ENCODE measurements at regions not wholly inside any gene's neighbourhood (a gene's known extent, or its start where the extent isn't known, plus 50 kb on each side); places are given as distances from the start of the nearest gene placed in this dataset.

DNA sequence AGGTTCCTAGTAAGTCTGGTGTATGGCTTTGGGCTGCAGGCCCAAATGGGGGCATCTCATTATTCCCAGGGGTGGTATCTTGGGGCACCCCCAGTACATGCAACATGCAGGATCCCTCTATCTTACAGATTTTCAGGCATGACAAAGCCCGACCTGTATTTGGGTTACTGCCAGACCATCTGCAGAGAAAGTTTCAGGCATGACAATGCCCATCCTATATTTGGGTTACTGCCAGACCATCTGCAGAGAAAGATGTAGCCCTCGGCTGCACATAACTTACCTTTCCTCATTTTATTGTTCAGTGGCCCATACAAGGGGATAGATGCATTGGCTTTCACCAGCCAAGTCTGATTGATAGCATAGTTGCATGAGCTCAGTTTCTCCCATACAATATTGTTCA, 112.2 kb upstream of the RAB18 start:
- H3K9me3 Mint-ChIP-seq (ENCODE audit: low read depth, unreplicated experiment), result no peaks in the 10 kb centered on the region
- CTCF ChIA-PET, result interaction anchor here (0.6 kb wide), 1 partner anchor 175 kb away, joined by 4 read pairs; no protein-coding TSS in a partner anchor
- intact Hi-C loops (cut with micrococcal nuclease; ENCODE audit: unreplicated experiment), result no loop called here
- no peak overlapping the region for H3K4me3 Mint-ChIP-seq (ENCODE audit: low read depth, unreplicated experiment)
- peaks cover 30% of the 10 kb centered on the region for H3K27me3 Mint-ChIP-seq (ENCODE audit: unreplicated experiment)
- no TSS peak for BruUV-seq (replicated peaks)
- H3K4me1 Mint-ChIP-seq (ENCODE audit: low read depth, unreplicated experiment), result no peaks in the 10 kb centered on the region
- DNase-seq, result no peak
- no peak overlapping the region for H3K27ac Mint-ChIP-seq (ENCODE audit: unreplicated experiment)
- no peaks in the 10 kb centered on the region for H3K36me3 Mint-ChIP-seq (ENCODE audit: insufficient read depth, unreplicated experiment)
- TF ChIP-seq, protein P1, sequence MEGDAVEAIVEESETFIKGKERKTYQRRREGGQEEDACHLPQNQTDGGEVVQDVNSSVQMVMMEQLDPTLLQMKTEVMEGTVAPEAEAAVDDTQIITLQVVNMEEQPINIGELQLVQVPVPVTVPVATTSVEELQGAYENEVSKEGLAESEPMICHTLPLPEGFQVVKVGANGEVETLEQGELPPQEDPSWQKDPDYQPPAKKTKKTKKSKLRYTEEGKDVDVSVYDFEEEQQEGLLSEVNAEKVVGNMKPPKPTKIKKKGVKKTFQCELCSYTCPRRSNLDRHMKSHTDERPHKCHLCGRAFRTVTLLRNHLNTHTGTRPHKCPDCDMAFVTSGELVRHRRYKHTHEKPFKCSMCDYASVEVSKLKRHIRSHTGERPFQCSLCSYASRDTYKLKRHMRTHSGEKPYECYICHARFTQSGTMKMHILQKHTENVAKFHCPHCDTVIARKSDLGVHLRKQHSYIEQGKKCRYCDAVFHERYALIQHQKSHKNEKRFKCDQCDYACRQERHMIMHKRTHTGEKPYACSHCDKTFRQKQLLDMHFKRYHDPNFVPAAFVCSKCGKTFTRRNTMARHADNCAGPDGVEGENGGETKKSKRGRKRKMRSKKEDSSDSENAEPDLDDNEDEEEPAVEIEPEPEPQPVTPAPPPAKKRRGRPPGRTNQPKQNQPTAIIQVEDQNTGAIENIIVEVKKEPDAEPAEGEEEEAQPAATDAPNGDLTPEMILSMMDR (IDR thresholded peaks at IDR 0.05; ENCODE audit: unreplicated experiment), result no peak

DNA sequence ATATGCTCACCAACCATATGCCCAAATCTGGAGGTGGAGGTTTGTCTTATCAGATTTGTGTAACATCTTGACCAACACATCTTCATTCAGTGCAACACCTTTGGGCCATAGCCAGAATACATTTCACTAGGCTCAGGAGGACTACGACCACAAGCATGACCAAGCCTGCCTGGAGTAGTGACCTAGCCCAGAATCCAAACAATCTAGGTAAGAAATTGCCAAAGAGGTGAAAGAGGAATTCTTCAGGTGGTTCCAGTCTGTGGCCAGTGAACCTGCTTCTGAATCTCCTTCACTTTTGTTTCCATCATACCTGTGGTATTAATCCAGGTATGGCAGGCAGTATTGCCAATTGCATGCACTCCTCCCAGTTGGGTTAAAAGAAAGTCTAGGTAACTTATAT, 112.8 kb upstream of the RAB18 start:
- DNase-seq, result no peak
- TF ChIP-seq, protein P1 (IDR thresholded peaks at IDR 0.05; ENCODE audit: unreplicated experiment), result no peak
- H3K4me1 Mint-ChIP-seq (ENCODE audit: low read depth, unreplicated experiment), result no peaks in the 10 kb centered on the region
- no peak overlapping the region for H3K27ac Mint-ChIP-seq (ENCODE audit: unreplicated experiment)
- CTCF ChIA-PET, result no interaction called here
- H3K36me3 Mint-ChIP-seq (ENCODE audit: insufficient read depth, unreplicated experiment), result no peaks in the 10 kb centered on the region
- no TSS peak for BruUV-seq (replicated peaks)
- no peak overlapping the region for H3K4me3 Mint-ChIP-seq (ENCODE audit: low read depth, unreplicated experiment)
- no peaks in the 10 kb centered on the region for H3K9me3 Mint-ChIP-seq (ENCODE audit: low read depth, unreplicated experiment)
- peaks cover 30% of the 10 kb centered on the region for H3K27me3 Mint-ChIP-seq (ENCODE audit: unreplicated experiment)
- intact Hi-C loops (cut with micrococcal nuclease; ENCODE audit: unreplicated experiment), result no loop called here

DNA sequence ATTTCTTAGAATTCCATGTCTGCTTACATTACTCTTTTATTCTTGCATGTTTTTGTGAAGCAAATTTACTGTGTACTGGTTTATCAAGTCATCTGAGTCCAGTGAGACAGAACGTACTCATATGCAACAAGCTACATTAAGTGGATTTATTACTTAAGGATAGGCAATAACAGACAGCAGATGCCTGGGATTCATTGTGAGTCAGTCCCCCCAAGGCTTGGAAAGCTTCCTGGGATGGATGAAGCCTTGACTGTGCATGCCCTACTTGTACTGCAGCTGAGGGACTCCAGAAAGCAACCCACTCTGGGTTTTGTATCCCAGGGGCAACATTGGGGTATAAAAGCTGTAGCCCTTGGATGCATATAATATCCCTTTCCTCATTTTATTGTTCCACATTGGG, 113.4 kb upstream of the RAB18 start:
- BruUV-seq (replicated peaks), result no TSS peak
- Mint-ChIP-seq H3K36me3 (ENCODE audit: insufficient read depth, unreplicated experiment) (no peaks in the 10 kb centered on the region), H3K27ac (ENCODE audit: unreplicated experiment) (no peak overlapping the region), H3K9me3 (ENCODE audit: low read depth, unreplicated experiment) (no peaks in the 10 kb centered on the region), H3K4me3 (ENCODE audit: low read depth, unreplicated experiment) (no peak overlapping the region), H3K27me3 (ENCODE audit: unreplicated experiment) (peaks cover 30% of the 10 kb centered on the region), H3K4me1 (ENCODE audit: low read depth, unreplicated experiment) (no peaks in the 10 kb centered on the region)
- CTCF ChIA-PET, result no interaction called here
- TF ChIP-seq, protein P1 (IDR thresholded peaks at IDR 0.05; ENCODE audit: unreplicated experiment), result no peak
- intact Hi-C loops (cut with micrococcal nuclease; ENCODE audit: unreplicated experiment), result no loop called here
- DNase-seq, result no peak

DNA sequence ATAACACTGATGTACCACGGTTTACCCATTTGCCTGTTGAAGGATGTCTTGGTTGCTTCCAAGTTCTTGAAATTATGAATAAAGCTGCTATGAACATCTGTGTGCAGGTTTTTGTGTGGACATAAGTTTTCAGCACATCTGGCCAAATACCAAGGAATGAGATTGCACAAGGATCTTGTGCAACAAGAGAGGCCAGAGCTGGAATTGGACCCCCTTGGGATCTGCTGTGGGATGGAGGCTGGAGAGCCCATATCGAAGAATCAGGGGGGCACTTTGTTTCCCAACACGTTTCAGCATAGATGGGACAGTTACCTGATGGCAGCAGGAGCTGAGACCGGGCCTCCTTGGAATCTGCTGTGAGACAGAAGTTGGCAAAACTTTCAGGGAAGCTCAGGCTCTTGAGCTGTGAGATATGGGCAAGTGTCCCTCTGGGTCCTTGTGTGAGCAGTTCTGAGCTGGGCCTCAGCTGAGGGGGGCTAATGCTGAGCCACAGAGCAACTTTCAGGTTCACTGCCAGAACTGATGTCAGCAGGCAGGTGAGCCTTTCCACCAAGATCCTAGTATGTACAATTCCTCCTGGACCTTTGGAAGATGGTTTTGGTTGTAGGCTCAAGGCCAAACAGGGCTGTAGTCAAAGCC, 115.2 kb upstream of the RAB18 start:
- TF ChIP-seq, protein P1 (IDR thresholded peaks at IDR 0.05; ENCODE audit: unreplicated experiment), result no peak
- no TSS peak for BruUV-seq (replicated peaks)
- H3K27me3 Mint-ChIP-seq (ENCODE audit: unreplicated experiment), result peaks cover 30% of the 10 kb centered on the region
- H3K36me3 Mint-ChIP-seq (ENCODE audit: insufficient read depth, unreplicated experiment), result no peaks in the 10 kb centered on the region
- H3K4me1 Mint-ChIP-seq (ENCODE audit: low read depth, unreplicated experiment), result peaks cover 8% of the 10 kb centered on the region
- no peak overlapping the region for H3K27ac Mint-ChIP-seq (ENCODE audit: unreplicated experiment)
- CTCF ChIA-PET, result interaction anchor here (0.6 to 0.7 kb wide), 3 partner anchors 11 to 219 kb away, joined by 3 to 7 read pairs (median 4); no protein-coding TSS in a partner anchor
- intact Hi-C loops (cut with micrococcal nuclease; ENCODE audit: unreplicated experiment), result no loop called here
- H3K4me3 Mint-ChIP-seq (ENCODE audit: low read depth, unreplicated experiment), result no peak overlapping the region
- H3K9me3 Mint-ChIP-seq (ENCODE audit: low read depth, unreplicated experiment), result no peaks in the 10 kb centered on the region
- DNase-seq, result no peak
